BJ (cell line): ENCODE measurements at regions not wholly inside any gene's neighbourhood (a gene's known extent, or its start where the extent isn't known, plus 50 kb on each side); places are given as distances from the start of the nearest gene placed in this dataset.
"Not testable (repeated sequence)": the region's sequence is repeated elsewhere in the genome, so short reads cannot be mapped to it uniquely, and the experiment has no call there.

ENCODE experiments used
- CTCF ChIA-PET: fragments of 350-600 bp; formaldehyde crosslinking; extraction: SDS; loops from one replicate; lab custom pipeline; 2021; ENCODE audit warnings: antibody characterized with exemption, inconsistent platforms; lab: Yijun Ruan, JAX
- POLR2A ChIA-PET: fragments of 300-600 bp; sonication (Branson Sonifier 250); formaldehyde crosslinking; extraction: SDS; loops from one replicate; lab custom pipeline; 2021; ENCODE audit warnings: antibody characterized with exemption; lab: Charles Lee
- DNase-seq: peaks from one replicate; pipeline ENCODE4 v3.0.0-alpha.2; 2011; ENCODE audit warnings: low read depth
- H3K27me3 ChIP-seq: 2 replicates; pipeline ENCODE4 v1.6.0; 2011; ENCODE audit warnings: low read length; ENCODE audit not compliant: control insufficient read depth, insufficient read depth
- H3K36me3 ChIP-seq: 2 replicates; pipeline ENCODE4 v1.5.1; 2011; ENCODE audit warnings: low read length; ENCODE audit not compliant: control insufficient read depth, insufficient read depth
- H3K4me3 ChIP-seq: 2 replicates; pipeline ENCODE4 v1.5.1; 2011; ENCODE audit warnings: low read depth, mild to moderate bottlenecking, control low read depth, low read length
- CTCF ChIP-seq: IDR thresholded peaks from 2 replicates; pipeline ENCODE4 v1.5.1; 2011; ENCODE audit warnings: low read depth, mild to moderate bottlenecking, control low read depth, inconsistent platforms, low read length, moderate library complexity; ENCODE audit not compliant: insufficient read depth

- H3K4me3 ChIP-seq, result no peak overlapping the region
- no peaks in the 10 kb centered on the region for H3K27me3 ChIP-seq
- no peak for TF ChIP-seq CTCF
- ChIA-PET POLR2A (no interaction called here), CTCF (no interaction called here)
- no peaks in the 10 kb centered on the region for H3K36me3 ChIP-seq
- DNase-seq, result no peak
Observed at GRCh38 chr12:28036940-28037339, 64.4 kb upstream of the PTHLH start.

- ChIA-PET POLR2A (no interaction called here), CTCF (interaction anchor here (0.8 kb wide), 1 partner anchor 832 kb away, joined by 3 read pairs; no protein-coding TSS in a partner anchor)
- Histone ChIP-seq H3K4me3 (no peak overlapping the region), H3K36me3 (no peaks in the 10 kb centered on the region), H3K27me3 (no peaks in the 10 kb centered on the region)
- no peak for DNase-seq
- no peak for TF ChIP-seq CTCF
Observed at GRCh38 chr12:28040246-28040645, 67.7 kb upstream of the PTHLH start.

DNA sequence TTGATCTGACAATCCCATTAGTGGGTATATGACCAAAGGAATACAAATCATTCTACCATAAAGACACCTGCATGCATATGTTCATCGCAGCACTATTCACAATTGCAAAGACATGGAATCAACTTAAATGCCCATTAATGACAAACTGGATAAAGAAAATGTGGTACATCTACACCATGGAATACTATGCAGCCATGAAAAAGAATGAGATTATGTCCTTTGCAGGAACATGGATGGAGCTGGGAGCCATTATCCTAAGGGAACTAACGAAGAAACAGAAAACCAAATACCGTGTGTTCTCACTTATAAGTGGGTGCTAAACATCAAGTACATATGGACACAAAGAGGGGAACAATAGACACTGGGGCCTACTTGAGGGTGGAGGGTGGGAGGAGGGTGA is 74.1 kb upstream of the PTHLH start:
- H3K27me3 ChIP-seq, H3K4me3 ChIP-seq, CTCF ChIA-PET, POLR2A ChIA-PET, DNase-seq, H3K36me3 ChIP-seq: not testable (repeated sequence)

- Histone ChIP-seq H3K27me3 (no peaks in the 10 kb centered on the region; the same call in none of the 2 replicates), H3K4me3 (no peak overlapping the region), H3K36me3 (no peaks in the 10 kb centered on the region)
- no peak for DNase-seq
- POLR2A ChIA-PET, result no interaction called here
- TF ChIP-seq CTCF, result no peak
- CTCF ChIA-PET, result interaction anchor here (0.7 kb wide), 1 partner anchor 32 kb away, joined by 3 read pairs; no protein-coding TSS in a partner anchor
Observed at GRCh38 chr12:28050606-28051005, 78.1 kb upstream of the PTHLH start.

- Histone ChIP-seq H3K36me3 (no peaks in the 10 kb centered on the region), H3K27me3 (no peaks in the 10 kb centered on the region; the same call in none of the 2 replicates), H3K4me3 (no peak overlapping the region)
- DNase-seq, result no peak
- no peak for TF ChIP-seq CTCF
- ChIA-PET POLR2A (no interaction called here), CTCF (interaction anchor here (1.4 kb wide), 1 partner anchor 33 kb away, joined by 3 read pairs; no protein-coding TSS in a partner anchor)
Observed at GRCh38 chr12:28051516-28052354, 79.2 kb upstream of the PTHLH start.
